Colonic mucosa (tissue), 4 donors: ENCODE measurements at regions not wholly inside any gene's neighbourhood (a gene's known extent, or its start where the extent isn't known, plus 50 kb on each side); places are given as distances from the start of the nearest gene placed in this dataset.

ENCODE experiments used
- DNase-seq: peaks from one replicate; pipeline ENCODE4 v3.0.0-alpha.2; 2020
- H3K27ac ChIP-seq: fragments of 200-600 bp; one replicate; pipeline ENCODE4 v1.8.0; 2021
- H3K27me3 ChIP-seq: fragments of 200-600 bp; one replicate; pipeline ENCODE4 v1.8.0; 2021
- H3K36me3 ChIP-seq: fragments of 200-600 bp; one replicate; pipeline ENCODE4 v1.8.0; 2021
- H3K4me1 ChIP-seq: fragments of 200-600 bp; one replicate; pipeline ENCODE4 v1.8.0; 2021; ENCODE audit warnings: mild to moderate bottlenecking
- H3K4me3 ChIP-seq: fragments of 200-600 bp; one replicate; pipeline ENCODE4 v1.8.0; 2021
- H3K9ac ChIP-seq, 2 donors: one replicate each; pipeline ENCODE4 v1.7.0; 2013; ENCODE audit warnings: control low read depth in 2 of 2, low read depth in 2 of 2, low read length in 2 of 2
- H3K9me3 ChIP-seq: fragments of 200-600 bp; one replicate; pipeline ENCODE4 v1.8.0; 2021
- intact Hi-C: fragments of 100-400 bp; cut with DNase I; formaldehyde crosslinking; loops from one replicate; pipeline ENCODE4 v1.14.1; 2022
- TF ChIP-seq, protein P1 (sequence below): fragments of 200-600 bp; IDR thresholded peaks from one replicate; pipeline ENCODE4 v1.8.0; 2022; ENCODE audit warnings: antibody characterized with exemption, mild to moderate bottlenecking
- donor health status: healthy.
- donor health status: DM: no; HTN: no; CAD: no.
- donor health status: DM: no; HTN: no; CAD: no.

DNA sequence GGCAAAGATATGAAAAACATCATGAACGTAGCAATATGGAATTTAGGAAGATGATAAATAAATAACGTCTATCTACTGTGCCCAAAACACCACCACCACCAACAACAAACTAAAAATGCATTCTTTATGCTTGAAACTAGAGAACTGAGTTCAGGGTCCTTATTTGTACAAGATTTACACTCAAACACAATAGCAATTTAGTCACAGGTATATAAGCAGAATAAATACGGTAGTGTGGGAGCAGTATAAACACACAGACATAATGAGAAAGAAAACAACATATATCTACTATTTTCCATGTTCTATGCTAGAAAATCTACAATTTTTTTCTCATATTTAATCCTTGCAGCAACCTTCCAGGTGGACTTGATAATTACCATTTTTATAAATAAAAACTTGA, 64.3 kb downstream of the ARL4A start:
- Histone ChIP-seq H3K9ac (no peak overlapping the region), H3K27ac (no peak overlapping the region), H3K4me1 (no peaks in the 10 kb centered on the region), H3K36me3 (no peaks in the 10 kb centered on the region), H3K9me3 (no peaks in the 10 kb centered on the region), H3K4me3 (no peak overlapping the region), H3K27me3 (no peaks in the 10 kb centered on the region)
- TF ChIP-seq, protein P1, sequence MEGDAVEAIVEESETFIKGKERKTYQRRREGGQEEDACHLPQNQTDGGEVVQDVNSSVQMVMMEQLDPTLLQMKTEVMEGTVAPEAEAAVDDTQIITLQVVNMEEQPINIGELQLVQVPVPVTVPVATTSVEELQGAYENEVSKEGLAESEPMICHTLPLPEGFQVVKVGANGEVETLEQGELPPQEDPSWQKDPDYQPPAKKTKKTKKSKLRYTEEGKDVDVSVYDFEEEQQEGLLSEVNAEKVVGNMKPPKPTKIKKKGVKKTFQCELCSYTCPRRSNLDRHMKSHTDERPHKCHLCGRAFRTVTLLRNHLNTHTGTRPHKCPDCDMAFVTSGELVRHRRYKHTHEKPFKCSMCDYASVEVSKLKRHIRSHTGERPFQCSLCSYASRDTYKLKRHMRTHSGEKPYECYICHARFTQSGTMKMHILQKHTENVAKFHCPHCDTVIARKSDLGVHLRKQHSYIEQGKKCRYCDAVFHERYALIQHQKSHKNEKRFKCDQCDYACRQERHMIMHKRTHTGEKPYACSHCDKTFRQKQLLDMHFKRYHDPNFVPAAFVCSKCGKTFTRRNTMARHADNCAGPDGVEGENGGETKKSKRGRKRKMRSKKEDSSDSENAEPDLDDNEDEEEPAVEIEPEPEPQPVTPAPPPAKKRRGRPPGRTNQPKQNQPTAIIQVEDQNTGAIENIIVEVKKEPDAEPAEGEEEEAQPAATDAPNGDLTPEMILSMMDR = no peak
- no peak for DNase-seq
- intact Hi-C loops = no loop called here

DNA sequence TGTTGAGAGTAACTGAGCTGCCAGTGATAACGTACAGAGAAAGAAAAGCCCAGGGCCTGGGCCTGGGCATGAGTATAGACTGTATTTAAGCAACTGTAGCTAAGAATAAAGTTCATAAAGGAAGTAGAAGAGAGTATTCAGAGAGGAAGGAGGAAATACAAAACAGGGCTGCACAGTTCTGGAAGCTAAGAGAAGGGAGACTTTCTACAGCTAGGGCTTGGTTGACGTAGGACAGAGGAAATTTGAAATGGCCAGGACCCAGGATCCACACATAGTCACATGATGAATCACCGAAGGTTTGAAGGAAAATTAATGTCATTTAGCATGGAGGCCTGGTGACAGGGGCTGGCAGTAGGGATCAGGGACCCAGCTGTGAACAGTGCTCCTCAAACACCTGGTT, 66.7 kb downstream of the ARL4A start:
- DNase-seq = no peak
- H3K4me1 ChIP-seq = no peaks in the 10 kb centered on the region
- H3K27ac ChIP-seq = no peak overlapping the region
- no peak overlapping the region for H3K4me3 ChIP-seq
- intact Hi-C loops = no loop called here
- no peak overlapping the region for H3K9ac ChIP-seq
- no peaks in the 10 kb centered on the region for H3K27me3 ChIP-seq
- no peaks in the 10 kb centered on the region for H3K36me3 ChIP-seq
- H3K9me3 ChIP-seq = no peaks in the 10 kb centered on the region
- TF ChIP-seq, protein P1 = no peak

DNA sequence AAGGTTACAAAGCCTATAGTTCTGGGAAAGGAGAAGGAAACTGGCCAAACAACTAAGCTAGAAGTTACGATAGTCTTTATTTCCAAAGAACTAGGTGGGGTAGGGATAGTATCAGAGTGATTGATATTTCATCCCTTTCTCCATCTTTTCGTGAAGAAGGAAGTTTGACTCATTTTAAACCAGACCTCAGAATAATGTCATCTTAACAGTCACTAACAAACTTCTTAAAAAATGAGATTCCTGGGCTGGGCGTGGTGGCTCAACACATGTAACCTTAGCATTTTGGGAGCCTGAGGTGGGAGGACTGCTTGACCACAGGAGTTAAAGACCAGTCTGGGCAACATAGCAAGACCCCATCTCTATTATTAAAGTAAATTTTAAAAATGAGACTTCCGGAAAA, 69.4 kb downstream of the ARL4A start:
- TF ChIP-seq, protein P1 = no peak
- Histone ChIP-seq H3K27ac (no peak overlapping the region), H3K4me1 (no peaks in the 10 kb centered on the region), H3K27me3 (no peaks in the 10 kb centered on the region), H3K9ac (no peak overlapping the region), H3K9me3 (no peaks in the 10 kb centered on the region), H3K36me3 (no peaks in the 10 kb centered on the region), H3K4me3 (no peak overlapping the region)
- intact Hi-C loops = no loop called here
- DNase-seq = no peak

DNA sequence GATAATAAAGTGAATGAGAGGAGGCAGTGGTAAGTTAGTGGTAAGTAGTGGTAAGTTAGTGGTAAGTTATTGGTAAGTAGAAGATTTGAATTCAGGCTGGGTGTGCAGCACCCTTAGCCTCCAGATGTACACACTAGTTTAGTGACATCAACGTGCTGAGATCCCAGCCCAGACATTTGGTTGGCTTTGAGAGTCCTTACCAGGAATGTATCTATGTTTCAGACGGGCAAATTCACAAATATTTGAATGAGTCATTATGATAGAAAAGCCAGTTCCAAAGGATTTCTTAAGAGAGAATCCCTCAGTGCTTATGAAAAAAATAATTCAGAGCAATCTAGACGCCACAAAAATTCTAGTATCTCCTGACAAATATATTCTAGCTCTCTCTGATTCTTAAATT, 70.0 kb downstream of the ARL4A start:
- Histone ChIP-seq H3K27me3 (no peaks in the 10 kb centered on the region), H3K4me3 (no peak overlapping the region), H3K9ac (no peak overlapping the region), H3K9me3 (no peaks in the 10 kb centered on the region), H3K36me3 (no peaks in the 10 kb centered on the region), H3K4me1 (no peaks in the 10 kb centered on the region), H3K27ac (no peak overlapping the region)
- TF ChIP-seq, protein P1 = no peak
- DNase-seq = no peak
- intact Hi-C loops = no loop called here

DNA sequence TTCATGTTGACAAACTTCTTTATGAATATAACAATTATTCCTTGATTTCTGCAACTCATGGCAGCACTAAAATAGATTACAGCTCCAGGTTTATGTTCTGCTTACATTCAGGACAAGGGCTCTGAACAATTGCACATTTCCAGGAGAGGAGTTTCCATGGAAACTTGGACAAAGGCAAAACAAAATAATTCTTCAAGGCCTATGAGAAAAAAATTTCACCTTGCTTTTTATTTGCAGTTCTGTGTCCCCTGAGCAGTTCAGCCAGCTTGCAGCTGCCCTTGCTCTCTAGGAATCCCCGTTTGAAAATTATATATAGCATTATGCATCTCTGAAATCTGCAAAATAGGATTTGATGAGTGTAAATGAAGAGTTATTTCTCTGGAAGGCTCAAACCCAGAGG, 71.7 kb downstream of the ARL4A start:
- intact Hi-C loops = no loop called here
- TF ChIP-seq, protein P1 = no peak
- DNase-seq = no peak

DNA sequence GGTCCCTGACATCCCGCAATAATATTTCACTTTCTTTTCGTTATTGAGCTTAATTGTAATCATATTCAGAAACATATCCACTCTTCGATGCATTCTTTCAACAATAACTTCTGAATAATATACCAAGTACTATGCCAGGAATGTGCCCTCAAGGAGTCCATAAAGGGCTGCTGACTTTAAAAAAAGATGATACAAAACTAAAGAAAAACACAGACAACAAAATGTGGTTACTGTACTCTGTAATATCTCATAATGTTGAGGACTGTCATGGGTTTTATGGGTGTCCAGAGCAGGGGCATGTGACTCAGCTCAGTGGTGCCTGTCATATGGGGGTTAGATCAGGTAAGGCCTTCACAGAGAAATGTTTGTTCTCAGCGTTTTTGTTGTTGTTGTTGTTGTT, 73.7 kb downstream of the ARL4A start:
- no peaks in the 10 kb centered on the region for H3K27me3 ChIP-seq
- intact Hi-C loops = no loop called here
- H3K36me3 ChIP-seq = no peaks in the 10 kb centered on the region
- no peak overlapping the region for H3K27ac ChIP-seq
- no peaks in the 10 kb centered on the region for H3K4me1 ChIP-seq
- H3K4me3 ChIP-seq = no peak overlapping the region
- no peak for DNase-seq
- H3K9me3 ChIP-seq = no peaks in the 10 kb centered on the region
- no peak overlapping the region for H3K9ac ChIP-seq
- TF ChIP-seq, protein P1 = no peak

More for the DNA sequence above, 71.7 kb downstream of the ARL4A start:
- no peaks in the 10 kb centered on the region for H3K4me1 ChIP-seq
- H3K9me3 ChIP-seq = no peaks in the 10 kb centered on the region
- H3K36me3 ChIP-seq = no peaks in the 10 kb centered on the region
- no peaks in the 10 kb centered on the region for H3K27me3 ChIP-seq
- no peak overlapping the region for H3K27ac ChIP-seq
- no peak overlapping the region for H3K9ac ChIP-seq
- no peak overlapping the region for H3K4me3 ChIP-seq
